ENCODE measurements at regions not wholly inside any gene's neighbourhood (a gene's known extent, or its start where the extent isn't known, plus 50 kb on each side); places are given as distances from the start of the nearest gene placed in this dataset.

DNA sequence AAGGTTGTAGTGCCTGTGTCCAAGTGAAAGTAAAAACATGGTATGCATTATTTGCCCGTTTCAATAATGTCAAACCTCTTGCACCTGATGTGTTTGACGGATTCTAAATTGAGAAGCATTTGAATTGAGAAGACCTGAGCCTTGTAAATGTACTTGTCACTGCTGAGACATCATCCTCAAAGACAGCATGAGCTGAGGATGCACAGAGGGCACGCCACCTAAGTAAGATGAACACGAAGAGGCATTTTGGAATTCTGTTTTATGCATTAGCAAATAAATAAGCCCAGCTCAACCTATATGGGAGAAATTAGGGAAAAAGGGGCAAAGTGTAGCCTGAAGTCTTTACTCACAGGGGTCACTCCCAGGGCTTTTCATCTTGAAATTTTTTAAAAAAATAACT is 73.8 kb upstream of the SORCS1 start:
- Mint-ChIP-seq H3K9me3 (peaks cover 4% of the 10 kb centered on the region), H3K36me3 (ENCODE audit: low read depth) (no peaks in the 10 kb centered on the region), H3K27me3 (no peaks in the 10 kb centered on the region), H3K4me1 (no peaks in the 10 kb centered on the region), H3K27ac (no peak overlapping the region), H3K4me3 (no peak overlapping the region)
- ChIA-PET CTCF (no interaction called here), POLR2A (no interaction called here)
- intact Hi-C loops (cut with micrococcal nuclease), result no loop called here
- ATAC-seq (ENCODE audit: low read depth) (no peak), DNase-seq (no peak)
- TF ChIP-seq, protein P1, sequence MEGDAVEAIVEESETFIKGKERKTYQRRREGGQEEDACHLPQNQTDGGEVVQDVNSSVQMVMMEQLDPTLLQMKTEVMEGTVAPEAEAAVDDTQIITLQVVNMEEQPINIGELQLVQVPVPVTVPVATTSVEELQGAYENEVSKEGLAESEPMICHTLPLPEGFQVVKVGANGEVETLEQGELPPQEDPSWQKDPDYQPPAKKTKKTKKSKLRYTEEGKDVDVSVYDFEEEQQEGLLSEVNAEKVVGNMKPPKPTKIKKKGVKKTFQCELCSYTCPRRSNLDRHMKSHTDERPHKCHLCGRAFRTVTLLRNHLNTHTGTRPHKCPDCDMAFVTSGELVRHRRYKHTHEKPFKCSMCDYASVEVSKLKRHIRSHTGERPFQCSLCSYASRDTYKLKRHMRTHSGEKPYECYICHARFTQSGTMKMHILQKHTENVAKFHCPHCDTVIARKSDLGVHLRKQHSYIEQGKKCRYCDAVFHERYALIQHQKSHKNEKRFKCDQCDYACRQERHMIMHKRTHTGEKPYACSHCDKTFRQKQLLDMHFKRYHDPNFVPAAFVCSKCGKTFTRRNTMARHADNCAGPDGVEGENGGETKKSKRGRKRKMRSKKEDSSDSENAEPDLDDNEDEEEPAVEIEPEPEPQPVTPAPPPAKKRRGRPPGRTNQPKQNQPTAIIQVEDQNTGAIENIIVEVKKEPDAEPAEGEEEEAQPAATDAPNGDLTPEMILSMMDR (IDR thresholded peaks at IDR 0.05), result no peak

DNA sequence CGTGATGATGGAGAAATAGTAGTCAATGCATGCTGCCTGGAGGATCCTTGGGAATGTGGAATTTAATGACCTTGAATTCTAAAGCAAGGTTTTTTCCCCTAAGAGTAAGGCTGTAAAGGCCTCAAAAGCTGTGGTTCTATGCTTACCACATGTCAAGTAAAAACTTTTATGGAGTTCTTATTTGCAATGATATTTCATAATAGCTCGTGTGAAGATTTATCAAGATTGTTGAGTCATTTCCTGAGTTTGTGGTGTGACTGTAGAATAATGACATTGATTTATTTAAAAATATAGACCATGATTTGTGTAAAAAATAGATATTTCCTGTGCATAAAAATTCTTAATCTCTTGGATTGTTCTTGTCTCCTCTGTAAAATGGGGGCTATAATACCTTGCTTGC is 67.5 kb upstream of the SORCS1 start:
- H3K4me1 Mint-ChIP-seq, result no peaks in the 10 kb centered on the region
- POLR2A ChIA-PET, result no interaction called here
- H3K36me3 Mint-ChIP-seq (ENCODE audit: low read depth), result no peaks in the 10 kb centered on the region
- TF ChIP-seq, protein P1 (IDR thresholded peaks at IDR 0.05), result no peak
- intact Hi-C loops (cut with micrococcal nuclease), result no loop called here
- no peak overlapping the region for H3K4me3 Mint-ChIP-seq
- no peaks in the 10 kb centered on the region for H3K27me3 Mint-ChIP-seq
- DNase-seq (no peak), ATAC-seq (ENCODE audit: low read depth) (no peak)
- peaks cover 7% of the 10 kb centered on the region for H3K9me3 Mint-ChIP-seq
- CTCF ChIA-PET, result interaction anchor here (0.6 kb wide), 1 partner anchor 261 kb away, joined by 4 read pairs; no protein-coding TSS in a partner anchor
- no peak overlapping the region for H3K27ac Mint-ChIP-seq

DNA sequence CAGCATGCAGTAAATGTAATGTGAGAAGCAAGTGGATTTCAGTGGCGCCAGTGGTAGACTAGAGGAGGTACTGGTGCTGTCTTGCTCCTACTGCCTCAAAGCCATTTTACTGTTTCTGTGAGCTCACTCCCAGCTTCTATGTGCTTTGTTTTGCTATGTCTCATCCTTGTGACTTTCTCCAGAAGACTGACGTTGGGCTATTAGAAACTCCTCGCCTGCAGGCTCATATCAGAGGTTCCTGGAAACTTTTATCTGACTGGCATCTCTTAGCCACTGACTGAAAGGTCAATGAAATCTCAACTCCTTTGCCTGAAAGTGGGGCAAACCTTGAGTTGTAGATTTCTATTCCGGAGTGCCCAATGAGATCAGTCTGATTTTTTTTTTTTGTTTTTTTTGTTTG is 66.4 kb upstream of the SORCS1 start:
- Mint-ChIP-seq H3K36me3 (ENCODE audit: low read depth) (no peaks in the 10 kb centered on the region), H3K9me3 (peaks cover 7% of the 10 kb centered on the region), H3K27ac (no peak overlapping the region), H3K4me1 (no peaks in the 10 kb centered on the region), H3K4me3 (no peak overlapping the region), H3K27me3 (no peaks in the 10 kb centered on the region)
- no peak for ATAC-seq (ENCODE audit: low read depth)
- CTCF ChIA-PET, result no interaction called here
- intact Hi-C loops (cut with micrococcal nuclease), result no loop called here
- DNase-seq, result no peak
- TF ChIP-seq, protein P1 (IDR thresholded peaks at IDR 0.05), result no peak
- POLR2A ChIA-PET, result no interaction called here

DNA sequence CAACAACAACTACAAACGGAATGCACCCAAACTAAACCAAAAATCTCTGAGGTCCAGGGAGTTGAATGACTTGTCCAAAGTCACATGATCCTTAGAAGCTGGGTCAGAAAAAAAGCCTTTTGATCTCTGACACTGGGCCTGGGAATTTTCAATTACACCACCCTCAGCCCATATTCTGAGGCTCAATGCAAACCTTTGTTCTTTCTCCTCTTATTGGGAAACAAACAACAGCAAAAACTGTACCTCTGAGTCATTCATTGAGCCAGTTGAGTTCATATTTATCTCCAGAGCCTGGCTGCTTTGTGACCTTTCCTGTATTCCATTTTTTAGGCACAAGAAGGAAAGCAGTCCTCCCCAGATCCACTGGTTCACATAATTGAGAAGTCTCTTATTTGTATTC is 51.2 kb upstream of the SORCS1 start:
- DNase-seq (no peak), ATAC-seq (ENCODE audit: low read depth) (no peak)
- no peak overlapping the region for H3K27ac Mint-ChIP-seq
- H3K27me3 Mint-ChIP-seq, result no peaks in the 10 kb centered on the region
- no peaks in the 10 kb centered on the region for H3K36me3 Mint-ChIP-seq (ENCODE audit: low read depth)
- H3K9me3 Mint-ChIP-seq, result peaks cover 5% of the 10 kb centered on the region
- TF ChIP-seq, protein P1 (IDR thresholded peaks at IDR 0.05), result no peak
- ChIA-PET POLR2A (no interaction called here), CTCF (no interaction called here)
- H3K4me1 Mint-ChIP-seq, result no peaks in the 10 kb centered on the region
- intact Hi-C loops (cut with micrococcal nuclease), result no loop called here
- H3K4me3 Mint-ChIP-seq, result no peak overlapping the region
